CD4-positive, alpha-beta memory T cell (primary cell): ENCODE measurements at regions not wholly inside any gene's neighbourhood (a gene's known extent, or its start where the extent isn't known, plus 50 kb on each side); places are given as distances from the start of the nearest gene placed in this dataset.

Experiments used
- CTCF ChIA-PET: fragments of 350-600 bp; sonication (Branson Sonifier 250); formaldehyde crosslinking; loops from one replicate; lab custom pipeline; 2021; ENCODE audit warnings: inconsistent platforms; ENCODE audit not compliant: partially characterized antibody; lab: Charles Lee
- POLR2A ChIA-PET: fragments of 350-600 bp; sonication (Branson Sonifier 250); formaldehyde crosslinking; loops from one replicate; lab custom pipeline; 2021; ENCODE audit not compliant: partially characterized antibody; lab: Charles Lee
- DNase-seq, 5 donors: peaks; one replicate each; pipeline versions ENCODE4 v3.0.0 to v3.0.0-alpha.2; 2020 to 2022; ENCODE audit warnings: mixed read lengths in 1 of 5
- H3K27ac ChIP-seq: one replicate; pipeline ENCODE4 v1.7.0; 2013; ENCODE audit warnings: low read depth, low read length
- H3K27me3 ChIP-seq: 2 replicates; pipeline ENCODE4 v1.7.0; 2013; ENCODE audit warnings: mild to moderate bottlenecking, low read length, moderate library complexity; ENCODE audit not compliant: insufficient read depth
- H3K36me3 ChIP-seq: 2 replicates; pipeline ENCODE4 v1.7.0; 2013; ENCODE audit warnings: mild to moderate bottlenecking, low read length, moderate library complexity; ENCODE audit not compliant: insufficient read depth
- H3K4me1 ChIP-seq: 2 replicates; pipeline ENCODE4 v1.7.0; 2013; ENCODE audit warnings: mild to moderate bottlenecking, low read length, moderate library complexity; ENCODE audit not compliant: insufficient read depth
- H3K4me3 ChIP-seq, 2 donors: one replicate each; pipeline ENCODE4 v1.7.0; 2013; ENCODE audit warnings: low read length in 2 of 2, mild to moderate bottlenecking in 1 of 2
- H3K9me3 ChIP-seq, 2 donors: one replicate each; pipeline ENCODE4 v1.7.0; 2013; ENCODE audit warnings: low read length in 2 of 2, control low read depth in 1 of 2; ENCODE audit not compliant: control insufficient read depth in 1 of 2
- H3K27ac Mint-ChIP-seq, 7 donors: one replicate each; pipeline ENCODE4 v1.8.0; 2020 to 2021; ENCODE audit warnings: mixed read lengths in 7 of 7, mild to moderate bottlenecking in 6 of 7, inconsistent platforms in 3 of 7, moderate library complexity in 3 of 7
- H3K27me3 Mint-ChIP-seq, 2 donors: one replicate each; pipeline ENCODE4 v1.8.0; 2020 to 2021; ENCODE audit warnings: mixed read lengths in 2 of 2
- H3K36me3 Mint-ChIP-seq, 2 donors: one replicate each; pipeline ENCODE4 v1.8.0; 2020 to 2021; ENCODE audit warnings: mixed read lengths in 2 of 2, inconsistent platforms in 1 of 2, mild to moderate bottlenecking in 1 of 2
- H3K4me1 Mint-ChIP-seq, 4 donors: one replicate each; pipeline ENCODE4 v1.8.0; 2020 to 2021; ENCODE audit warnings: mixed read lengths in 4 of 4, mild to moderate bottlenecking in 1 of 4
- H3K4me3 Mint-ChIP-seq, 8 donors: one replicate each; pipeline ENCODE4 v1.8.0; 2020 to 2021; ENCODE audit warnings: mixed read lengths in 8 of 8, mild to moderate bottlenecking in 7 of 8, moderate library complexity in 6 of 8, inconsistent platforms in 3 of 8
- H3K9me3 Mint-ChIP-seq, 8 donors: one replicate each; pipeline ENCODE4 v1.8.0; 2020 to 2021; ENCODE audit warnings: mixed read lengths in 8 of 8, mild to moderate bottlenecking in 5 of 8, inconsistent platforms in 3 of 8, moderate library complexity in 1 of 8
- intact Hi-C: fragments of 100-400 bp; cut with micrococcal nuclease; formaldehyde crosslinking; loops from one replicate; pipeline ENCODE4 v1.15.1; 2023

DNA sequence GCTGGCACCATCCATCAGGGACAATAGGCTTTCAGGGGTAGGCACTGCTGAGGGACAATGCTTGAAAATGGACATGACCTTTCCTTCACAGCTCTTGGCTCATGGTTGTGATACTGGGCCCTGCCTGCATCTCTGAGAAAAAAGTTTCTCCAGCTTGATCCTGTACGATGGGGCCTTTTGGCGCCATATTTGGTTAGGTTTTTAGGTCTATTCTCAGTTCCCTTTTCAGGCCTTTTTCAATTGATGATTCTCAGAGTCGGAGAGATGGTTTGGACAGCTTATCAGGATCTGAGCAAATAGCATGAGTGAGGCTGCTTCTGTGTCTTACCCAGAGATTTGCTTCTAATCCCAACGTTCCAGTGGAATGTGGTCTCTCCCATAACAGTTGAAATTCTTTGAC is 141.6 kb downstream of the ZNF518B start:
- Mint-ChIP-seq H3K4me3 (no peak overlapping the region), H3K36me3 (no peaks in the 10 kb centered on the region), H3K27ac (no peak overlapping the region), H3K4me1 (no peaks in the 10 kb centered on the region), H3K27me3 (no peaks in the 10 kb centered on the region), H3K9me3 (no peaks in the 10 kb centered on the region)
- no peak for DNase-seq
- no peak overlapping the region for H3K4me3 ChIP-seq
- no peaks in the 10 kb centered on the region for H3K36me3 ChIP-seq
- no peaks in the 10 kb centered on the region for H3K4me1 ChIP-seq
- H3K9me3 ChIP-seq = no peaks in the 10 kb centered on the region
- POLR2A ChIA-PET = no interaction called here
- CTCF ChIA-PET = no interaction called here
- intact Hi-C loops = no loop called here
- no peaks in the 10 kb centered on the region for H3K27me3 ChIP-seq
- H3K27ac ChIP-seq = no peak overlapping the region

DNA sequence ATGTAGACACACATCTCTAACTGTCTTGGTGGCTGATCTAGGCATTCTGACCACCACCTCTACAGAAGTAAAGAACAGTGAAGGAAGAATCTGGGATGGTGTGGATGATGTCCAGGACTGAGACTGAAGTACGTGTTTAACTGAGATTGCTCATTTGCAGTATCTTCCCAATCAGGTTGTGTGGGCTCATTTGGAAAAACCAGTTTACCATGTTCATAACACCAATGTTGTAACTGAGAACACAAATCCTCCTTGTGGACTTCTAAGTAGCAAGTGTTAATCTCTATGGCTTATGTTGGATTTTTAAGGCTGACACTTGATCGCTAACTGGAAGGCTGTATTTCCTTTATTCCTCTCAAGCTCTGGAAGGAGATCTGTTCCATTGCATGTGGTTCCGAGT is 144.7 kb downstream of the ZNF518B start:
- H3K27ac ChIP-seq = no peak overlapping the region
- Mint-ChIP-seq H3K36me3 (no peaks in the 10 kb centered on the region), H3K27ac (no peak overlapping the region), H3K4me3 (no peak overlapping the region), H3K4me1 (no peaks in the 10 kb centered on the region), H3K9me3 (no peaks in the 10 kb centered on the region), H3K27me3 (peaks cover 0 to 4% of the 10 kb centered on the region in 2 donors)
- ChIA-PET CTCF (no interaction called here), POLR2A (no interaction called here)
- intact Hi-C loops = no loop called here
- no peaks in the 10 kb centered on the region for H3K4me1 ChIP-seq
- no peak for DNase-seq
- H3K36me3 ChIP-seq = no peaks in the 10 kb centered on the region
- H3K9me3 ChIP-seq = no peaks in the 10 kb centered on the region
- no peak overlapping the region for H3K4me3 ChIP-seq
- no peaks in the 10 kb centered on the region for H3K27me3 ChIP-seq

DNA sequence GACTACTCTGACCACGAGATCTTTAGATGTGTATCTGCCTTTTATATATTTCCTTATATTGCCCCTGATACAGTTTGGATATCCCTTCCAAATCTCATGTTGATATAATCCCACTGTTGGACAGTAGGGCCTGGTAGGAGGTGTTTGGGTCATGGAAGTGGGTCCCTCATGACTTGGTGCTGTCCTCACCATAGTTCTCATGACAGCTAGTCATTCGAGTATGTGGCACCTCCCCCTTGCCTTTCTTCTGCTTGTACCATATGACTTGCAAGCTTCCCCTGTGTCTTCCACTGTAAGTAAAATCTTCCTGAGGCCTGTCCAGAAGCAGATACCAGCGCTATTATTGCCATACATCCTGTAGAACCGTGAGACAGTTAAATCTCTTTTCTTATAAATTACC is 145.3 kb downstream of the ZNF518B start:
- H3K27me3 ChIP-seq = no peaks in the 10 kb centered on the region
- ChIA-PET POLR2A (no interaction called here), CTCF (no interaction called here)
- no peaks in the 10 kb centered on the region for H3K36me3 ChIP-seq
- Mint-ChIP-seq H3K9me3 (no peaks in the 10 kb centered on the region), H3K4me3 (no peak overlapping the region), H3K4me1 (no peaks in the 10 kb centered on the region), H3K27ac (no peak overlapping the region), H3K27me3 (peaks cover 0 to 4% of the 10 kb centered on the region in 2 donors), H3K36me3 (no peaks in the 10 kb centered on the region)
- no peaks in the 10 kb centered on the region for H3K9me3 ChIP-seq
- no peak overlapping the region for H3K4me3 ChIP-seq
- intact Hi-C loops = no loop called here
- no peak overlapping the region for H3K27ac ChIP-seq
- no peak for DNase-seq
- H3K4me1 ChIP-seq = no peaks in the 10 kb centered on the region

DNA sequence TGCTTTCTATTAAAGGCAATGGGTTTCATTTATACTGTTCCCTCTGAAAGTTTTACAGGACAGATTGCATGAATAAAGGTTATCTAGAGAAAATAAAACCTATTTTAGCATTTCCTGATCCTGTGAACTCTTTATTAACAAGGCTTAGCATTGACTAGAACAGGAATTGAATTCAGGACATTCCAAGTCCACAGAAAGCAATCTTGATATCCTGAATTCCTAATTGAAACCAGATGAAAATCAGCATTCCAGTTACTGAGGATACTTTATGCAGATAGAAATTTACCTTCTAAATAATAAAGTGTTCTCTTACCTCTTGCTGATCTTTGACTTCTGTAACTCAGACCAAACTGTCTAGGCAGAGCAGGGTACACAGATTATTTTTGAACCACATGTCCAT is 151.4 kb downstream of the ZNF518B start:
- Mint-ChIP-seq H3K36me3 (no peaks in the 10 kb centered on the region), H3K4me3 (no peak overlapping the region), H3K27me3 (peaks cover 0 to 6% of the 10 kb centered on the region in 2 donors), H3K27ac (no peak overlapping the region), H3K9me3 (no peaks in the 10 kb centered on the region), H3K4me1 (no peaks in the 10 kb centered on the region)
- intact Hi-C loops = no loop called here
- Histone ChIP-seq H3K36me3 (no peaks in the 10 kb centered on the region), H3K4me3 (no peak overlapping the region), H3K27me3 (no peaks in the 10 kb centered on the region), H3K9me3 (no peaks in the 10 kb centered on the region), H3K27ac (no peak overlapping the region), H3K4me1 (no peaks in the 10 kb centered on the region)
- ChIA-PET POLR2A (no interaction called here), CTCF (no interaction called here)
- no peak for DNase-seq

DNA sequence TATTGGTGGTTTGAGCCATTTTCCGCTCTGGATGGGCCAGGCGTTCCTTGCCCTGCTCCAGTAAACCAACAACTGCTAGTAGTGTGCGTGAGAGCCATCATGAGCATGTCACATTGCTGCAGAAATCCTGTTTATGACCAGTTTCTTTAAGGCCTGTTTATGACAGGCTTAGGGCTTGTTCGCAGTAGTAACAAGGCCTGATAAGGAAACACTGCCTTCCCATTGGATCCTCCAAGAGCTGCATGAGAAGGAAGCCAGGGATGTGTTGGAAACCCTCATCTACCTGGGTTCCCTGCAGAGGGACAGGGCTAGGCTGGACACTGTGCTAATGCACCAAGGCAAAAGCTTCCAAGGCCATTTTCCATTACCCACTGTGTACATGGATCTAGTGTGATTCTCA is 153.9 kb downstream of the ZNF518B start:
- no peaks in the 10 kb centered on the region for H3K9me3 ChIP-seq
- Mint-ChIP-seq H3K4me3 (no peak overlapping the region), H3K36me3 (no peaks in the 10 kb centered on the region), H3K4me1 (no peaks in the 10 kb centered on the region), H3K27ac (no peak overlapping the region), H3K27me3 (peaks cover 1 to 2% of the 10 kb centered on the region in 2 donors), H3K9me3 (no peaks in the 10 kb centered on the region)
- ChIA-PET CTCF (interaction anchor here (0.6 kb wide), 1 partner anchor 594 kb away, joined by 3 read pairs; no protein-coding TSS in a partner anchor), POLR2A (no interaction called here)
- H3K27ac ChIP-seq = no peak overlapping the region
- H3K4me1 ChIP-seq = no peaks in the 10 kb centered on the region
- H3K4me3 ChIP-seq = no peak overlapping the region
- DNase-seq = no peak
- intact Hi-C loops = no loop called here
- no peaks in the 10 kb centered on the region for H3K36me3 ChIP-seq
- no peaks in the 10 kb centered on the region for H3K27me3 ChIP-seq

DNA sequence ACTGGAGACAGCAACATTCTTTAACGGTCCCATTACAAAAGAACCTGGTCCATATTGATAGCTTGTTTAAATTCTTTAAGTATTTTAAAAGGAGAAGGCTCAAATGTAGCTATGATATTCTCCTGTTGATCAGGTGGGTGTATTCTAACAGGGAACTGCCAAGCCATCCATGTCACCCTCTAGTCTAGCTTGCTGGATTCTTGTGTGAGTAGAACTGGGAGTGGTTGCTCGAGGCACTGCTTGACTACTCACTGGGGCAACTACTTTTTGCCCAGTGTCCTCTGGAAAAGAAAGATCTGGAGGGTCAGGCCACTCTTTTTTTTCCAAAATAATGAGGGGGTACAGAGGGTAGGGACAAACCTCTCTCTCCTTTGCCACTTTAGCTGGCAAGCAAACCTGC is 155.1 kb downstream of the ZNF518B start:
- no peaks in the 10 kb centered on the region for H3K4me1 ChIP-seq
- Mint-ChIP-seq H3K9me3 (no peaks in the 10 kb centered on the region), H3K27me3 (peaks cover 1 to 2% of the 10 kb centered on the region in 2 donors), H3K36me3 (no peaks in the 10 kb centered on the region), H3K4me3 (no peak overlapping the region), H3K4me1 (no peaks in the 10 kb centered on the region), H3K27ac (no peak overlapping the region)
- intact Hi-C loops = no loop called here
- no peak for DNase-seq
- no peak overlapping the region for H3K4me3 ChIP-seq
- no peak overlapping the region for H3K27ac ChIP-seq
- H3K27me3 ChIP-seq = no peaks in the 10 kb centered on the region
- H3K36me3 ChIP-seq = no peaks in the 10 kb centered on the region
- H3K9me3 ChIP-seq = no peaks in the 10 kb centered on the region
- CTCF ChIA-PET = no interaction called here
- POLR2A ChIA-PET = no interaction called here

DNA sequence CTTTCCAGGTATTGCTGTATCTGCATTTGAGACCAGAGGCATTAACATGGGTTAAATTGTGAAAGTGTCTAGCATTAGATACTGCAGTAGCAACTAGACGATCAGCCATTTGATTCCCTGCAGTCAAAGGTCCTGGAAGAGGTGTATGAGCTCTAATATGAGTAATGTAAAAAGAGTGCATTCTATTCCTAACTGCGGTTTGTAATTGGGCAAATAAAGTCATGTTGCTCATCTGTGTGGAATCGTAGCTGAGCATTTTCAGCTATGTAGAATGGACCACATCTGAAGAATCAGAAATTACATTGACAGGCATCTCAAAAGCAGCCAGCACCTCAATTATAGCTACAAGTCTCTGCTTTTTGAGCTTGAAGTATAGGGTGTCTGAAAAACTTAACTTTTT is 157.6 kb downstream of the ZNF518B start:
- no peaks in the 10 kb centered on the region for H3K36me3 Mint-ChIP-seq
- intact Hi-C loops = no loop called here
- no peak overlapping the region for H3K4me3 Mint-ChIP-seq
- peaks cover 0 to 2% (median 0%) of the 10 kb centered on the region in 8 donors for H3K9me3 Mint-ChIP-seq
- Histone ChIP-seq H3K36me3 (no peaks in the 10 kb centered on the region), H3K9me3 (no peaks in the 10 kb centered on the region), H3K27ac (no peak overlapping the region), H3K27me3 (no peaks in the 10 kb centered on the region), H3K4me3 (no peak overlapping the region), H3K4me1 (no peaks in the 10 kb centered on the region)
- H3K27ac Mint-ChIP-seq = no peak overlapping the region
- peaks cover 2 to 3% of the 10 kb centered on the region in 2 donors for H3K27me3 Mint-ChIP-seq
- ChIA-PET POLR2A (no interaction called here), CTCF (no interaction called here)
- H3K4me1 Mint-ChIP-seq = no peaks in the 10 kb centered on the region
- DNase-seq = no peak

DNA sequence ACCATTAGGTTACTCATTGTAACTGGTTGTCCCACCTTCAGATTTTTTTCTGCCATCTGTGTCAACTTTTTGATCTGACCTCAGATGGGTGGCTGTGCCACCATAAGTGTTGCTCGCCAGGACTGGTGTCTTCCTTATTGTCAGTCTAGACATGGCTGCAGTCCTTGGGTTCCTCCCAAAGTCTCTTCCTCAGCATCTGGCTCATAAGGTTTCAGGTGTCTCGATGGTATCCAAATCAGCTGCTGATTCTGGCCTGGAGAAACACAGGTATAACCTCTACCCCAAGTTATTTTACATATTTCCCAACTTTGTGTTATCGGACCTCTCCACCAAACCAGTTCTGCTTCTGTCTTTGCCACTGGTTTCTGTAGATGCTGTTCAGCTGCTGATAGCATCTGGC is 158.5 kb downstream of the ZNF518B start:
- Histone ChIP-seq H3K4me3 (no peak overlapping the region), H3K27ac (no peak overlapping the region), H3K36me3 (no peaks in the 10 kb centered on the region), H3K9me3 (no peaks in the 10 kb centered on the region), H3K4me1 (no peaks in the 10 kb centered on the region), H3K27me3 (no peaks in the 10 kb centered on the region)
- Mint-ChIP-seq H3K36me3 (no peaks in the 10 kb centered on the region), H3K4me1 (no peaks in the 10 kb centered on the region), H3K4me3 (no peak overlapping the region), H3K27me3 (peaks cover 3 to 4% of the 10 kb centered on the region in 2 donors), H3K27ac (no peak overlapping the region), H3K9me3 (peaks cover 0 to 2% (median 0%) of the 10 kb centered on the region in 8 donors)
- ChIA-PET CTCF (interaction anchor here (0.7 kb wide), 1 partner anchor 8 kb away, joined by 4 read pairs; no protein-coding TSS in a partner anchor), POLR2A (no interaction called here)
- DNase-seq = no peak
- intact Hi-C loops = no loop called here
